ENCODE measurements at regions not wholly inside any gene's neighbourhood (a gene's known extent, or its start where the extent isn't known, plus 50 kb on each side); places are given as distances from the start of the nearest gene placed in this dataset.

- H3K9ac ChIP-seq (ENCODE audit: low read length in 3 of 3), result no peak overlapping the region
- no peaks in the 10 kb centered on the region for H3K9me3 ChIP-seq (ENCODE audit: control insufficient read depth in 2 of 3, insufficient read depth in 1 of 3, low read length in 3 of 3)
- no peaks in the 10 kb centered on the region for H3K27me3 ChIP-seq (ENCODE audit: control insufficient read depth, insufficient read depth, low read length)
- H3K36me3 ChIP-seq (ENCODE audit: control insufficient read depth in 2 of 3, insufficient read depth in 3 of 3, low read length in 3 of 3), result no peaks in the 10 kb centered on the region
- no peak overlapping the region for H3K4me3 ChIP-seq (ENCODE audit: low read length in 3 of 3)
- TF ChIP-seq CTCF (IDR thresholded peaks at IDR 0.05; ENCODE audit: borderline replicate concordance, extremely low read depth, insufficient read depth), result no peak
- H3K27ac ChIP-seq (ENCODE audit: low read depth in 2 of 2, low read length in 2 of 2), result no peak overlapping the region
- FAIRE-seq, result no peak
- intact Hi-C loops (cut with DNase I), result no loop called here
- H3K4me1 ChIP-seq (ENCODE audit: control insufficient read depth in 2 of 3, insufficient read depth in 2 of 3, low read depth in 1 of 3, low read length in 3 of 3), result peaks cover 0 to 6% (median 2%) of the 10 kb centered on the region in 3 donors
- DNase-seq, result no peak
These were observed 480.0 kb downstream of the SLC4A3 start for GRCh38 chr2:220107380-220107791.

- DNase-seq (no peak), FAIRE-seq (no peak)
- Histone ChIP-seq H3K36me3 (ENCODE audit: control insufficient read depth in 2 of 3, insufficient read depth in 3 of 3, low read length in 3 of 3) (no peaks in the 10 kb centered on the region), H3K4me3 (ENCODE audit: low read length in 3 of 3) (no peak overlapping the region), H3K9me3 (ENCODE audit: control insufficient read depth in 2 of 3, insufficient read depth in 1 of 3, low read length in 3 of 3) (peaks cover 0 to 13% (median 0%) of the 10 kb centered on the region in 3 donors), H3K27me3 (ENCODE audit: control insufficient read depth, insufficient read depth, low read length) (no peaks in the 10 kb centered on the region), H3K9ac (ENCODE audit: low read length in 3 of 3) (no peak overlapping the region), H3K4me1 (ENCODE audit: control insufficient read depth in 2 of 3, insufficient read depth in 2 of 3, low read depth in 1 of 3, low read length in 3 of 3) (no peaks in the 10 kb centered on the region), H3K27ac (ENCODE audit: low read depth in 2 of 2, low read length in 2 of 2) (no peak overlapping the region)
- intact Hi-C loops (cut with DNase I), result no loop called here
- no peak for TF ChIP-seq CTCF (IDR thresholded peaks at IDR 0.05; ENCODE audit: borderline replicate concordance, extremely low read depth, insufficient read depth)
These were observed 487.0 kb downstream of the SLC4A3 start for GRCh38 chr2:220114443-220114842.

GRCh38 chr2:220117025-220117424 lies 489.6 kb downstream of the SLC4A3 start:
- DNase-seq, result peak in 3 of 5 donors; percentile 52 to 76 (median 57)
- H3K36me3 ChIP-seq (ENCODE audit: control insufficient read depth in 2 of 3, insufficient read depth in 3 of 3, low read length in 3 of 3), result no peaks in the 10 kb centered on the region
- no peak overlapping the region for H3K4me3 ChIP-seq (ENCODE audit: low read length in 3 of 3)
- no peak for TF ChIP-seq CTCF (IDR thresholded peaks at IDR 0.05; ENCODE audit: borderline replicate concordance, extremely low read depth, insufficient read depth)
- H3K9me3 ChIP-seq (ENCODE audit: control insufficient read depth in 2 of 3, insufficient read depth in 1 of 3, low read length in 3 of 3), result peaks cover 0 to 13% (median 0%) of the 10 kb centered on the region in 3 donors
- no peak overlapping the region for H3K9ac ChIP-seq (ENCODE audit: low read length in 3 of 3)
- no peak for FAIRE-seq
- H3K4me1 ChIP-seq (ENCODE audit: control insufficient read depth in 2 of 3, insufficient read depth in 2 of 3, low read depth in 1 of 3, low read length in 3 of 3), result no peaks in the 10 kb centered on the region
- H3K27ac ChIP-seq (ENCODE audit: low read depth in 2 of 2, low read length in 2 of 2), result no peak overlapping the region
- no peaks in the 10 kb centered on the region for H3K27me3 ChIP-seq (ENCODE audit: control insufficient read depth, insufficient read depth, low read length)
- intact Hi-C loops (cut with DNase I), result no loop called here

GRCh38 chr2:220120041-220120440 lies 492.6 kb downstream of the SLC4A3 start:
- DNase-seq (no peak), FAIRE-seq (no peak)
- Histone ChIP-seq H3K4me1 (ENCODE audit: control insufficient read depth in 2 of 3, insufficient read depth in 2 of 3, low read depth in 1 of 3, low read length in 3 of 3) (no peaks in the 10 kb centered on the region), H3K9ac (ENCODE audit: low read length in 3 of 3) (no peak overlapping the region), H3K27me3 (ENCODE audit: control insufficient read depth, insufficient read depth, low read length) (no peaks in the 10 kb centered on the region), H3K36me3 (ENCODE audit: control insufficient read depth in 2 of 3, insufficient read depth in 3 of 3, low read length in 3 of 3) (no peaks in the 10 kb centered on the region), H3K9me3 (ENCODE audit: control insufficient read depth in 2 of 3, insufficient read depth in 1 of 3, low read length in 3 of 3) (peaks cover 0 to 13% (median 0%) of the 10 kb centered on the region in 3 donors), H3K4me3 (ENCODE audit: low read length in 3 of 3) (no peak overlapping the region), H3K27ac (ENCODE audit: low read depth in 2 of 2, low read length in 2 of 2) (no peak overlapping the region)
- no peak for TF ChIP-seq CTCF (IDR thresholded peaks at IDR 0.05; ENCODE audit: borderline replicate concordance, extremely low read depth, insufficient read depth)
- intact Hi-C loops (cut with DNase I), result no loop called here

Data from kidney (tissue), 13 donors.